ENCODE measurements at regions not wholly inside any gene's neighbourhood (a gene's known extent, or its start where the extent isn't known, plus 50 kb on each side); places are given as distances from the start of the nearest gene placed in this dataset.
"Not testable (repeated sequence)": the region's sequence is repeated elsewhere in the genome, so short reads cannot be mapped to it uniquely, and the experiment has no call there.

- DNase-seq (ENCODE audit: low spot score) = no peak
- in situ Hi-C loops (cut with MboI; ENCODE audit: low sequenced_read_pairs, unreplicated experiment) = no loop called here
- no peak for TF ChIP-seq CTCF (IDR thresholded peaks at IDR 0.05; ENCODE audit: borderline replicate concordance, control extremely low read depth, extremely low read depth, insufficient read depth, missing control alignments)
These were observed 809.9 kb downstream of the MCTP2 start for GRCh38 chr15:95041297-95041696.

- DNase-seq (ENCODE audit: low spot score); in situ Hi-C loops (cut with MboI; ENCODE audit: low sequenced_read_pairs, unreplicated experiment): not testable (repeated sequence)
These were observed 812.0 kb downstream of the MCTP2 start for GRCh38 chr15:95043236-95043932.

- DNase-seq (ENCODE audit: low spot score) = no peak
- no peak for TF ChIP-seq CTCF (IDR thresholded peaks at IDR 0.05; ENCODE audit: borderline replicate concordance, control extremely low read depth, extremely low read depth, insufficient read depth, missing control alignments)
- in situ Hi-C loops (cut with MboI; ENCODE audit: low sequenced_read_pairs, unreplicated experiment) = no loop called here
These were observed 812.6 kb downstream of the MCTP2 start for GRCh38 chr15:95043933-95044313.

GRCh38 chr15:95044745-95045417, 813.5 kb downstream of the MCTP2 start:
- DNase-seq (ENCODE audit: low spot score) = no peak
- in situ Hi-C loops (cut with MboI; ENCODE audit: low sequenced_read_pairs, unreplicated experiment) = no loop called here

GRCh38 chr15:95051861-95052260, 820.5 kb downstream of the MCTP2 start:
- no peak for TF ChIP-seq CTCF (IDR thresholded peaks at IDR 0.05; ENCODE audit: borderline replicate concordance, control extremely low read depth, extremely low read depth, insufficient read depth, missing control alignments)
- in situ Hi-C loops (cut with MboI; ENCODE audit: low sequenced_read_pairs, unreplicated experiment) = no loop called here
- no peak for DNase-seq (ENCODE audit: low spot score)

More at GRCh38 chr15:95044745-95045417, 813.5 kb downstream of the MCTP2 start:
- no peak for TF ChIP-seq CTCF (IDR thresholded peaks at IDR 0.05; ENCODE audit: borderline replicate concordance, control extremely low read depth, extremely low read depth, insufficient read depth, missing control alignments)

- in situ Hi-C loops (cut with MboI; ENCODE audit: low sequenced_read_pairs, unreplicated experiment) = no loop called here
- TF ChIP-seq CTCF (IDR thresholded peaks at IDR 0.05; ENCODE audit: borderline replicate concordance, control extremely low read depth, extremely low read depth, insufficient read depth, missing control alignments) = no peak
- DNase-seq (ENCODE audit: low spot score) = no peak
These were observed 828.1 kb downstream of the MCTP2 start for GRCh38 chr15:95059346-95059905.
